Inflammatory macrophage treated with lipopolysaccharide for 4 hours (primary cell): ENCODE measurements at regions not wholly inside any gene's neighbourhood (a gene's known extent, or its start where the extent isn't known, plus 50 kb on each side); places are given as distances from the start of the nearest gene placed in this dataset.

Experiments
- DNase-seq: peaks from one replicate; pipeline ENCODE4 v3.0.0-alpha.2; 2020

DNA sequence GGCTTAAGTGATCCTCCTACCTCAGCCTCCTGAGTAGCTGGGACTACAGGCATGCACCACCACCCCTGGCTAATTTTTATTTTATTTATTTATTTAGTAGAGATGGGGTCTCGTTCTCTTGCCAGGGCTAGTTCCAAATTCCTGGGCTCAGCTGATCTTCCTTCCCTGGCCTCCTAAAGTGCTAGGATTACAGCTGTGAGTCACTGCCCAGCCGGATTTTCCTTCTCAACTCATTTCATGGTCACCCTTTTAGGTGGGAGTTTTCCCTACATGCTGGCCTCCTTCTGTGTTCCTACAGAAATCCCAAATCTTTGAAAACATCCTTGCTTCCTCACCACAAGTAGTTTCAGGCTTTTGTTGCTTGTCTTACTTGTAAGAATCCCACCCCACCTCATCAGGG lies 102.1 kb upstream of the SIAH1 start:
- DNase-seq, result no peak

DNA sequence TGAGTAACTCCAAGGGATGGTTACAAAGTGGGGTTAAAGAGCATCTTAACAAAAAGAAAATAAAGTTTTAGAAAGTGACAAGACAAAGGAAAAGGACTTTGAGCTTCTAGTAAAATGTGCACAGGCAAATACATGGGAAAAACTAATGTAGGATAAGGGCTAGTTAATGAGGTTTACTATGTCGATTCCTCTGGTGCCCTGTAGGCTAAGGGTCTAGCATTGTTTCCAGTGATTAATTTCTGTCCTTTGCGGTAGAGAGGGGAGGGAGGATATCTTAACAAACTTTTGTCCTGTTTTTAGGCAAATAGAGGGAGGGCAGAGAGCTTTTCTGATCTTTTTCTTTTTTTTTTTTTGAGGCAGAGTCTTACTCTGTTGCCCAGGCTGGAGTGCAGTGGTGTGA lies 96.6 kb upstream of the SIAH1 start:
- no peak for DNase-seq

DNA sequence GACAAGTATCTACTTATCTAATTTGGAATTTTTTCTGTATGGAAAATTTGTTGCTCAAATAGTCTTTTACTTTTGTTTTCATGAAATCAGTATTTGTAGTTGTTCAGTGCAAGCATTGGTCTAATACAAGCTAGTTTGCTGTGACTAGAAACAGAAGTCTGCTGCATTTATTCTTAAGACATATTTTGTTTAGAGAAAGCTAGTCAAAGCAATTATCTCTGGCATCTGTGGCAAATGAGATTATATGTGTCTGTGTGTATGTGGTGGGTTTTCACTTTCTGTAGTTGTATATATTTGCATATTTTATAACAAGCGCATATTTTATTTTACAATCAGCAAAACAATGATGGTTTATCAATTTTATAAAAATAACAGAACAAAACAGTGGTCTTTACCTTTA lies 96.0 kb upstream of the SIAH1 start:
- DNase-seq, result peak; percentile 46

DNA sequence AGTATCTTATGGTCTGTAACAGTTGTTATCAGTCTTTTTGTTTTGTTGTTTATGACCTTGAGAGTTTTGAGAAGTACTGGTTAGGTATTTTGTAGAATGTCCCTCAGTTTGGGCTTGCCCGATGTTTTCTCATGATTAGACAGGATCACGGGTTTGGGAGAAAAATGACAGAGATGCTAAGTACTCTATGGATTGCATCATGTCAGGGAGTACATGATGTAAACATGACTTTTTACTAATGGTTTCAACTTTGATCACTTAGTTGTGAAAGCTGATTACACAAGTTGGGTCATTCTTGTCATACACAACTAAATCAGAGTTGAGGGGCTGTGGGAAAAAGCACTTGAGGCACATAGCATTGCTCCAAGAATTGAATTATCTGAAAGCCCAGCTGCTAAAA lies 94.7 kb upstream of the SIAH1 start:
- peak; percentile 96 for DNase-seq

DNA sequence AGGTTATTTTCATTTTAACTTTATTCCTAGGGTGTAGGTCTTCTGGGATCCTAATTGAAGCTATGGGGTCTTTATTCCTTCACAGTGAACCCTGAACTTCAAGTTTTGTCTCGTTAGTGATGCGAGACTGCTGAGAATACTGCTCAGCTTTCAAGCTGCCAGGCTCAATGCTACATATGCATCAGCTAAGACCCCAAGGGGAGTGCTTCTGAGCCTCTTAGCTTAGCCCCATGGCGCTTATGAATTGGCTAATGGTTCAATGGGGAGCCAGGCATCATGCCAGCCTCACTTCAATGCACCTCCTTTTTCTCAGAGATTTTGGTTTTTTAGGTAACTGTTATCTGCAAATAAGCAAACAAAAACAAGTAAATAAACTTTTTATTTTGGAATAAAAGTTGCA lies 94.1 kb upstream of the SIAH1 start:
- no peak for DNase-seq

DNA sequence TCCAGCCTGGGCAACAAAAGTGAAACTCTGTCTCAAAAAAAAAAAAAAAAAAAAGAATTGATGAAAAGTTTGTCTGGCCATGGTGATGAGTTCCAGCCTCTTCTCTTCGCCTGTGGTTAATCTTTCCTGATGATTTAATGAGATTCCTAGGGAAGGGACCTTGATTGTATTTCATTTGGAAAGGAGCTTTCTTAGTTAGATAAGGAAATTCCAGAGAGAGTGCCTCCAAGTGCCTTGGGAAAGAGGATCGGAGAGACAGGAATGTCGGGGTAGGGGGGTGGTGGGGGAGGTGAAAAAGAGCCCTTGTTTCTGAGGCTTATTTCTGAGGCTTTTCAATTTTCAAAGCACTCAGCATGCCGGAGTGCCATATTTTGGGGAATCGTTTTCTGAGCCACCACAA lies 93.2 kb upstream of the SIAH1 start:
- DNase-seq, result no peak

DNA sequence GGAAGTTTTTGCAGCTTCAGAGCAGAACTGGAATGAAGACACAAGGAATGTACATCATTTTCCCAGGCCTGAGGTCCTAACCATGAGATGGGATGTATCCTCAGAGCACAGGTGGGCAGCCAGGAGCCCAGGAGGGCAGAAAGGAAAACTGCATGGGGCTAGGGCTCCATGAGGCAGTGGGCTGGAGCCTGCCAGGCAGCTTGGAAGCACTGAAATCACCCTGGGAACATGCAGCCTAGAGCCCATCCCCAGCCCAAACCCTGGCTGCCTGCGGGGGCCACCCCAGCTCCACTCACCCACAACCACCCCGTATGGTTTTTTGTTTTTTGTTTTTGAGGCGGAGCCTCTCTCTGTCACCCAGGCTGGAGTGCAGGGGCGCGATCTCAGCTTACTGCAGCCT lies 86.2 kb upstream of the SIAH1 start:
- DNase-seq, result no peak

DNA sequence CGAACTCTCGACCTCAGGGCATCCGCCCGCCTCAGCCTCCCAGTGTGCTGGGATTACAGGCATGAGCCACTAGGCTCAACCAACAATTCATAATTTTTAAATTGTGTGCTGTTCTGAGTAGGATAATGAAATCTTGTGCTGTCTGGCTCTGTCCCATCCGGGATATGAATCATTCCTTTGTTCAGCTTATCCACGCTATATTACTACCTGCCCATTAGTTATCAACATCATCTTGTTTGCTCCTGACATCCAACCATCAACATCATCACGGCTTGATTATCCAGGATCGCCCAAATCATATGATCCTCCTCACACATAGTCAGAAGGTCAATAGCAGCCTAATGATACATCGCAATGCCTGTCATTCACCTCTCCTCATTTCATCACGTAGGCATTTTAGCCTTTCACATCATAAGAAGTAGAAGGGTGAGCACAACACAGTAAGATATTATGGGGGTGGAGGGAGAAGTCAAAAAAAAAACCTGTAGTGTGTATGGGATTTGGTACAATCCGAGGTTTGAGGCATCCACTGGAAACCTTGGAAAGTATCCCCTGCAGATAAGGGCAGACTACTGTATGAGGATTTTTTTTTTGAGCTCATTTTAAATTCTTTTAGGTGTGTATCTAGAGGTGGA lies 77.0 kb upstream of the SIAH1 start:
- no peak for DNase-seq

DNA sequence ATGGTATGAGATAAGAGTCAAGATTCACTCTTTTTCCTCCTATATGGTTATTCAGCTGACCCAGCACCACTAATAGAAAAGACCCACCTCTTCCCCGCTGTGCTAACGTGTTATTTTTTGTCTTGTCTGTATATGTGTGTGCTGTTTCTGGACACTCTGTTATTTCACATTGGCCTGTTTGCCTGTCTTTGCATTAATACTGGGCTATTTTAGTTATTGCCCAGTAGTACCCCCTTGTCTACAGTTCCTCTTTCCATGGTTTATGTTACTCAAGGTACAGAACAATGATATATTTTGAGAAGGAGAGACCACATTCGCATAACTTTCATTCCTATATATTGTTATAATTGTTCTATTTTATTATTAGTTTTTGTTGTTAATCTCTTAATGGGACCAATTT lies 74.0 kb upstream of the SIAH1 start:
- peak; percentile 37 for DNase-seq

DNA sequence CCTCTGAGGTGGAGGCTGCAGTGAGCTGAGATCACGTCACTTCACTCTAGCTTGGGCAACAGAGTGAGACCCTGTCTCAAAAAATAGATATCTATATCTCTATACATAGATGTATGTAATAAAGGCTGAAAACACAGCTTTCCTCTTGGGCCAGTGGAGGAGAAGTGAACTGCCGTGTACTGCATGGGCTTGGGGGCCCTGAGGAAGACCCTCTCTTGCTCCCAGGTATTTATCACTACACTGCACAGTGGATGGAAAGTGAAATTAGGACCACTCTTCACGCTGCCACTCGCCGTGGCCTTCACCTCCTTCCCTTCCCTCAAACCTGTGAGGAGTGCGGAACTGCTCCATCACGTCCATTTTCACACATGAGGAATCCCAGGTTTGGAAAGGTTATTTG lies 68.8 kb upstream of the SIAH1 start:
- no peak for DNase-seq

DNA sequence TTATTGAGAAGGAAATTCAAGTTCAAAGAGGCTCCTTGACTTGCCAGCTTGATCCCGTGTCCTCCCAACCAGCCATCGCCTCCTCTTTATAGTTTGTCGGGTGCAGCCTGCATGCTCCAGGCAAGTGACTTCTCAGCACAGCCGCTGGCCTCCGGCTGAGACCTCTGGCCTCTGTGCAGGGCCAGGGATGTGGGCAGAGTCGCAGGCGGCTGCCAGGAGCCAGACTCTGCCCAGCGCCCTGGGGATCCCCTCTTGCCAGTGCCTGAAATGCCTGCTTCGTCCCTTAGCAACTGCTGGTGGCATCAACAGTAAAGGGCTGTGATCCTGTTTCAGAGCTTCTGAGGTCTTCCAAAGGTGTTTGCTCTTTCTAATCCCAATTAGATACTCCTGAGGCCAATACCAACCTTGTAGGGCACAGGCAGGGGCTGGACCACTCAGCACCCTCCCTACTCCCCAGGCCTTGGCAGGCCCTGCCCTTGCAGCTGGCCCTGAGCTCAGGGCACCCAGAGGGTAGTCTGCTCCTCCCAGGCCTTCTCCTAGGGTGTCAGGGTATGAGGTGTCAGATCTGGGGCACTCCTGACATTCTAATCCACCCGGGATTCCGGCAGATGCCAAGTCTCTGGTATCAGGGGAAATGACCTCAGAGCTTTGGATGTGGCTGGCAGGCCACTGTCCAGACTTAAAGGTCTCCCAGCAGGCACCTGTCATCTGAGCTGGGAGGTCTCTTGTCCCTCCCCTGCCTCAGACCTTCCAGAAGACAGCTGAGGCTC lies 68.0 kb upstream of the SIAH1 start:
- DNase-seq, result no peak

DNA sequence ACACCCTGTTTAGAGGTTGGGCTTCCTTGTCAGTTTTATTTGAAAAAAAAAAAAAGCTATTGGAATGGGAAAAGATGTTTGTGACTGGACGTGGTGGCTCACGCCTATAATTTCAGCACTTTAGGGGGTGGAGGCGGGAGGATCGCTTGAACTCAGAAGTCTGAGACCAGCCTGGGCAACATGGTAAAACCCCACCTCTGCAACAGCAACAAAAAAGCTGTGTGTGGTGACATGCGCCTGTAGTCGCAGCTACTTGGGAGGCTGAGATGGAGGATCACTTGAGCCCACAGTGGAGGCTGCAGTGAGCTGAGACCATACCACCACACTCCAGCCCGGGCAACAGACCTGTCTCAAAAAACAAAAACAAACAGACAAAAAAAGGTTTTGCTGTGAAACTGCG lies 66.1 kb upstream of the SIAH1 start:
- DNase-seq, result no peak

DNA sequence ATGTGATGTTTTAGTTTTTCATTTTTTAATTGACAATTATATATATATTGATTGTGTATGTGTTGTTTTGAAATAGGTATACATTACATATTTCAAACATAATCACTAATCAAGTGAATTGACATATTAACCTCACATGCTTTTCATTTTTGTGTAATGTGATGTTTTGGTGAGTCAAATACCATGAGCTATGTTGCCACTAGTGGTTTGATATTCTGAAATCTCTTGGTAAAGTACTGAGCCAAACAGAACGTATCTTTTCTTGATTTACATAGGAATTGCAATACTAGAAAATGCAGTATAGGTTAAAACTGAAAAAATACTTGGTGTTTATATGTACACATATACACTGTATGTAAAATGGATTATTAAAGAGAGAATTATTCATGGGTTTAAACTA lies 65.2 kb upstream of the SIAH1 start:
- no peak for DNase-seq

DNA sequence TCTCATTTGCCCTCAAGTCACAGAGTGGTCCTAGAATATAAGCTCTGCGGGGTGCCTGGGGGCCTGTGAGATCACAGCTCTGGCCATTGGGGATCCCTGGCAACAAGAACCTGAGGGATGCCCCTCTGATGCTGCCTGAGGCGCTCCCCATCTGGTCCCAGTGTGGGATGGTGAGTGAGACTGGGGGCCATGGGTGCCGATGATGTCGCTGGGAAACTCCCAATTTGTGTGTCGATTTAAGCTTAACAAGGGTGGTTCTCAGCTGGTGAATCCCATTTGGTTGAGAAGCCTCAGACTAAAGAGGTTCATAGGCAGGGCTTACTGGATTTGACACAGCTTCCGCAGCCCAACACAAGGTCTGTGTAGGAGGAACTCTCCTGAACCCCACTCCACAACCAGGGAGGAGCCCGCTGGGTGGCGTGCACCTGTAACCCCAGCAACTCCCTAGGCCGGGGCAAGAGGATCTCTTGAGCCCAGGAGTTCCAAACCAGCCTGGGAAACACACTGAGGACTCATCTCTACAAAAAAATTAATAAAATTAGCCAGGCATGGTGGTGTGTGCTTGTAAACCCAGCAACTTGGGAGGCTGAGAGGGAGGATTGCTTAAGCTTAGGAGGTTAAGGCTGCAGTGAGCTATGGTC lies 63.7 kb upstream of the SIAH1 start:
- DNase-seq, result peak; percentile 47

DNA sequence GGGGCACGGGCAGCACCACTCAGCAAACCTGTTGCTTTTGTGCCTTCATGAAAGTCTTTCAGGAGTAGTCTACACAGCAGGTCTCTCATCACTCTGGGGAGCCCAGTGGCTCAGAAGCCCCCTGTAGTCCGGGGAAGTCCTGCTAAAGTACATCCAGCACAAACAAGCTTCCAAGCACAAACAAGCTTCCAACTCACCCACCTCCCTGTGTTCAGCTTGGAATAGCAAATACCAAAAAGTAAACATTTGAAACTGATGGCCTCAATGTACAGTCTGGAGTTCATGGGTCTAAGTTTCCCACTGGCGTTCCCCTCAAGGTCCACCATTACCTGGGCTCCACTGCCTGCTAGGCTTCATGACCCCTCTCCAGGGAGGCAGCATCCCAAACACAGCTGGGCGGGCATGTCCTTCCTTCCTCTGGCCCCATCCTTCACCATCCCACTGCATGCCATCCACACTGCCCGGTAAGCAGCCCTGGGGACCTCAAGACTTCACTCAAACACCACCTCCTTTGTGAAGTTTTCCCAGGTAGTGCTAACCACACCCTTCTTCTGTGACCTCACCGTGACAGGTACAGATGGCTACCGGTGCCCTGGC lies 62.8 kb upstream of the SIAH1 start:
- no peak for DNase-seq

DNA sequence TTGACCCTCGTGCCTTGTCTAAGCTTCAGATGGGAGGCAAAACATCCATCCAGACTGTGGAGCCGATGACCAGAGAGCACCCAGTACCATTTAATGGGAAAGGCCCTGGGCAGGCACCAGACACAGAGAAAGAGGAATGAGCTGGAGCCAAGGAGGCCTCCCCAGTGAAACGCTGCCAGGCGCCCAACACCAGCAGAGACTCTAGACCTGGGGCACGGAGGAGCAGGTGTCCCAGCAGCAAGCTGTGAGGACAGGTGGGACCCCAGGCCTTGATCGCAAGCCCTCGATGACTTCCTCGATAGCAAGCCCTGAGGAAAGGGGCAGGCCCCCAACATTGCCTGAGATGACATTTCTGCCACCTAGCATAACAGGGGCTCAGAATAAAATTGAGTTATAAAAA lies 62.2 kb upstream of the SIAH1 start:
- DNase-seq, result no peak

DNA sequence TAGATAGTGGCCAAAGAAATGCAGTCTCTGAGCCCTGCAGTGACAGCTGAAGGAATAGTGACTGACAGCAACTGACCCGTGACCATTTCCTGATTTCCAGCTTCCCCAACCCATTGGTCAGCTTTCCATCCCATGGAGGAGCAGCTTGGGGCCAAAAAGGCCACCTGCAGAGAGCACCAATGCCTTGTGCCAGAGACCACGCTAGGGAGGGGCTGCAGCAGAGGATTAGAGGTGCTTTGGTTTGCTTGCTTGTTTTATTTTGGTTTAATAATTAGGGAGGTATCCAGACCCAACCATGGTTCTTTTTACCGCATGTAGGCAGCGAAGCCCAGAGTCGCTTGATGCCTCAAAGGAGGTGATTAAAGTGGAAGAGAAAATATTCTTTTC lies 61.3 kb upstream of the SIAH1 start:
- DNase-seq, result no peak

DNA sequence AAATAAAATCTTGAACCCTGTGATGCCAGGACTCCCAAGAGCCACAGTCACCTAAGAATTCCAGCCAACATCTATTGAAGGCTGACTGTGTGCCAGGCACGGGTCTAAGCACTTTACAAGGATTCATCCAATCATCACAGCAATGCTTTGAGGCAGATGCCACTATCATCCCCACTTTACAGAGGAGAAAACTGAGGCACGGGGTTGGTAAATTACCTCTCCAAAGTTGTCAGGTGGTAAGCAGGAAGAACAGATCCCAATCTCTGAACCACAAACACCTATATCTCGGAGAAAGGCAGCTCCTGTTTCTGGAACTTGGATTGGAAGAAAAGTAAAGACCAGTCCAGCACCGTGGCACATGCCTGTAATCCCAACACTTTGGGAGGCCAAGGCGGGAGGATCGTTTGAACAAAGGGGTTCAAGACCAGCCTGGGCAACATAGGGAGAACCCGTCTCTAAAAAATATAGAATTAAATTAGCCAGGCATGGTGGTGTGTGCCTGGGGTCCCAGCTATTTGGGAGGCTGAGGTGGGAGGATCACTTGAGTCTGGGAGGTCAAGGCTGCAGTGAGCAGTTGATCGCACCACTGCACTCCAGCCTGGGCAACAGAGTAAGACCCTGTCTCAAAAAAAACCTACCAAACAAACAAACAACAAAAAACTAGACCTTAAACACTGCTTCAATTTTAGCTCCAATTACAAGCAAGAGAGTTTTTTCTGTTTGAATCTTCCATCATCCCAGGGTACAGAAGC lies 60.7 kb upstream of the SIAH1 start:
- DNase-seq, result no peak

DNA sequence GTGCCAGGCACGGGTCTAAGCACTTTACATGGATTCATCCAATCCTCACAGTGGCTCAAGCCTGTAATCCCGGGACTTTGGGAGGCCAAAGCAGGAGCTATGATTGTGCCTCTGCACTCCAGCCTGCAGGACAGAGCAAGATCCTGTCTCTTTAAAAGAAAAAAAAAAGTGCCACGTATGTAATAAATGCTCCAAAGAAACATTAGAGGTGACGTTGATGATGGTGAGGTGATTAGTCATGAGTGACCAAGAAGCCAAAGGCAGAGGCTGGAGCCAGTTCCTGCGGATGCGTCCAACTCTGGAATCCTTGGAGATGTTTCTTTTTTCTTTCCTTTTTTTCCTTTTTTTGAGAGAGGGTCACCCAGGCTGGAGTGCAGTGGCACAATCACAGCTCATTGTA lies 59.4 kb upstream of the SIAH1 start:
- DNase-seq, result peak; percentile 70

DNA sequence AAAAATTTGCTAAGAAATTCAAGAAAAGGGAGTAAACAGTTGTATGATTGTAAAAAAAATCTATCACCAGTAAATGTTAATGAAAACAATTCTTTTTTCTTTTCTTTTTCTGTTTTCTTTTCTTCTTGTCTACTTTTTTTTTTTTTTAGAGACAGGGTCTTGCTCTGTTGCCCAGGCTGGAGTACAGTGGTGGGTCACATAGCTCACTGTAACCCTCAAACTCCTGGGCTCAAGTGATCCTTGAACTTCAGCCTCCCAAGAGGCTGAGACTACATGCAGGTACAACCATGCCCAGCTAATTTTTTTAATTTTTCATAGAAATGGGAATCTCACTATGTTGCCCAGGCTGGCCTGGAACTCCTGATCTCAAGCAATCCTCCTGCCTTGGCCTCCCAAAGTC lies 57.2 kb upstream of the SIAH1 start:
- no peak for DNase-seq

DNA sequence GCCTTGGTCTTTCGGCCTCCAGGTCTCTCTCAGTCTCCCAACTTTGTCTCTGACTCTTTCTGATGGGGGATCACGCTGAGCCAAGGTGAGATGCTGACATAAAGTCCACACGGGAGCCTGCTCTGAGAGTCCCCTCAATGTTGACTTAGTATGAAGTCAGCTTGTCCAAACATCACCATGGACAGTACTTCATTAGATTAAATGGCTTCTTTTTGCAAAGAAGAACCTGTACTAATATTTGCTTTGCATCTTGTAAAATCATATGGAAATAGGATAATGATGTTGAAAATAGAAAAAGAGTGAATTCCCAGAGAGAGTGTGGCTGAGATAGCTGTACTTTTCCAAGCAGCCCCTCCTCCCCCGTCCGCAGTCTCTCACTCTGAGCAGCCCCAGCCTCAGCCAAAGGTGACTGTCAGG lies 56.7 kb upstream of the SIAH1 start:
- DNase-seq, result no peak

DNA sequence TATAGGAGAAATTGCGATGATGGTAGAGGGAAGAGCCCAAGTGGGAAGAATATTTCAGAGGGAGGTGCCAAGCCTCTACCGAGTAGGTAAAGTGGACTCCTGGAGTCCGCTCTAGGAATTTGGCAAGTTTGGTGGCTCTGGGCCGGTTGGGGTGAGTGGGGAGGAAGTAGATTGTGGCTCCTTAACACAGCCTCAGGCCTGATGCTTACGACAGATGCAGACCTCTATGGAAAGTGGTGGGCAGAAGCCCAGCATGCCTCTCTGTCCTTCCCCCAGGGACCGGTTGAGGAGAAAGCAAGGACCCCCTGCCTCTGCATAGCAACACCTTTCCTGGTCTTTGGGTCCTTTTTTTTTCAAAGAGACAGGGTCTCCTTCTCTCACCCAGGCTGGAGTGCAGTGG lies 55.9 kb upstream of the SIAH1 start:
- no peak for DNase-seq

DNA sequence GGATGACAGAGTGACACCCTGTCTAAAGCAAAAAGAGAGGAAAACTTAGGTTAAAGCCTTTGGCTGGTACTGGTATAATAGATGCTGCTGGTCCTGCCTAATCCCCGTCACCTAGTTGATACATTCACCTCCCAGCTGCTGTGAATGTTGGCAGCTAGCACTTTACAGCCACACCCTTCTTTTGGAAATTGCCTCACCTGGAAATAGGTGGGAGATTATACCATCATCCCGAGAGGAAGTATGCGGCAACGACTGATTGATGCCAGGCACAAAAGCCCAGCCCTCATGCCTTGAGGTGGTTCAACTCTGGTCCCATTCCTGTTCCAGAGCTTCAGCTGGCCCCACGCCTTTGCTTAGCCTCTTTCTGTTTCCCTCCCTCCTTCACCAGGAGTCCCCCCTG lies 53.2 kb upstream of the SIAH1 start:
- no peak for DNase-seq
